ENCODE measurements at regions not wholly inside any gene's neighbourhood (a gene's known extent, or its start where the extent isn't known, plus 50 kb on each side); places are given as distances from the start of the nearest gene placed in this dataset.

DNA sequence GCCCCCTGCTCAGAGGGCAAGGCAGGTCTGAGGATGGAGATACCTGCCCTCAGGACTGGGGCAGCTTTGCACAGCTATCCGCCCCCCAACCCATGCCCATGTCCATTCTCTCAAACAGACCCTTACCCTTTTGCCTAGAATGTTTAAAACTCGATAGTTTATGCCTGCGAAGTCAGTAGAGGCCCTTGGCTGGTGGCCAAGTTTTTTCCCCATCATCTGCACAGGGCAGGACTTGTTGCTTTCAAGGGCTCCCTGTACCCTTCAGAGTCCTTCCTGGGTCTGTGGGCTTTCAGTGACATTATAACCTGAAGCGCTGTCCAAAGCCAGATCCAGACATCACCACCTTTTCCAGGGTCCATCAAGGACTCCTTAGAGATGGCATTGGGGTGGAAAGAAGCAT lies 148.7 kb upstream of the ZNF644 start:
- no peak for DNase-seq (ENCODE audit: low spot score in 2 of 2)
- peaks cover 9% of the 10 kb centered on the region for H3K4me1 Mint-ChIP-seq

DNA sequence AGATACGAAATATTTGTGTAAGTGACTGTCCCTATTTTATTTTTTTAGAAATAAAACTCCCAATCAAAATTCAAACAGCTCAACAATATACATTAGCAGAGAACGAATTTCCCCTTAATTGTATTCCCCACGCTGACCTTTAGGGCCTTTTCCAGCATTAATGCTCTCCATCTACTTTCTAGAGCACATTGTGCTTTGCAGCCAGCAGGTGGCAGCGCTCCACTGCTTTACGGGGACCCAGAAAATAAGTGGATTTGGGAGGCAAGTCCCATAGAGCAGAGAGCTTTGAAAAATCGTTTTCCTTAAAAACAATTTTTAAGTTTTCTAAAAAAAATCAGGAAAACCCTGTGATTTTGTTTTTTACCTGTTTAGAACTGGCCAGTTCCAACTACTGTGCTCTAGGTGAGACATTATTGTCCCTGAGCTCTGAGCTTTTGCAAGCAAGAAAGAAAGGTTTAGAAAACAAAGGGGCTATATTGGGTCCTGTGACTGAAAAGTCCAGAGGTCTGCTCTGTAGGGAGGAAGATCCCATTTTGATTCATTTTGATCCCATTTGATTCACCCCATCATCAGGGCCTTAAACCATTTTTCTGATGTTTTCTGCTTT lies 144.4 kb upstream of the ZNF644 start:
- peaks cover 10% of the 10 kb centered on the region for H3K4me1 Mint-ChIP-seq
- no peaks in the 10 kb centered on the region for H3K9me3 Mint-ChIP-seq
- H3K4me3 Mint-ChIP-seq, result no peak overlapping the region
- H3K27ac Mint-ChIP-seq (ENCODE audit: low read depth), result no peak overlapping the region
- DNase-seq (ENCODE audit: low spot score in 2 of 2) (no peak), ATAC-seq (replicated peaks; ENCODE audit: extremely low read depth, poor library complexity, severe bottlenecking) (peak; percentile 56)
- H3K36me3 Mint-ChIP-seq (ENCODE audit: insufficient read depth), result peaks cover 2% of the 10 kb centered on the region
- H3K27me3 Mint-ChIP-seq, result peaks cover 2% of the 10 kb centered on the region

More for the DNA sequence above, 148.7 kb upstream of the ZNF644 start:
- H3K27me3 Mint-ChIP-seq, result peaks cover 44% of the 10 kb centered on the region
- H3K27ac Mint-ChIP-seq (ENCODE audit: low read depth), result no peak overlapping the region
- no peak for ATAC-seq (replicated peaks; ENCODE audit: extremely low read depth, poor library complexity, severe bottlenecking)
- H3K36me3 Mint-ChIP-seq (ENCODE audit: insufficient read depth), result peaks cover 2% of the 10 kb centered on the region
- no peak overlapping the region for H3K4me3 Mint-ChIP-seq
- no peaks in the 10 kb centered on the region for H3K9me3 Mint-ChIP-seq

DNA sequence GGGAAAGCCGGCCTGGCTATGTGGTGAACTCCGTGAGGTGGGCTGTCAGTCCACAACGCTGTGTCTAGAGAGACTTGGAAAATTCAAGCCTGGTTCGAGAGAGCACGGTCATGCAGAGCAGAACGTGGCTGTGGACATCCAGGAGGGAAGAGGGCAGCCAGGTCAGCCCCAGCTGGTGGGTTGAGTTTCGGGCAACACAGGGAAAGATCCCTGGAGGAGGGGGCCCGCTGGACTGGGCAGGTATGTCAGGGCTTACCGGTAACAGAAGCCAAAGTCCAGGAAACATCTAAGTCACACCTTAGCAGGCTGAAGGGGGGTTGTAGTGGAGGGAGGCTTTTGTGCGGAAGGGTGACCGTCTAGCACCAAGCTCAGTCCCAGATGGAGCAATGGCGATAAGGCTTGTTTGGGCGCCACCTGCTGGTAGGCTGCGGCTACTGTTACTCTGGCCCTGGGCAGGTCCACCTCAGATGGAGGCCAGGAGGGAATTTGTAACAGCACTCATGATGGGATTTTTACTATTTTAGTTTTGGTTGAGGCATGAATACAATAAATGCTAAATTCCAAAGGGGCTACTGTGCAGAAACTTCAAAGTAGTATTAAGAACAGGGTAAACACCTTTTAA lies 143.3 kb upstream of the ZNF644 start:
- Mint-ChIP-seq H3K27me3 (no peaks in the 10 kb centered on the region), H3K27ac (ENCODE audit: low read depth) (peak overlapping the region; percentile 74), H3K4me3 (no peak overlapping the region)

DNA sequence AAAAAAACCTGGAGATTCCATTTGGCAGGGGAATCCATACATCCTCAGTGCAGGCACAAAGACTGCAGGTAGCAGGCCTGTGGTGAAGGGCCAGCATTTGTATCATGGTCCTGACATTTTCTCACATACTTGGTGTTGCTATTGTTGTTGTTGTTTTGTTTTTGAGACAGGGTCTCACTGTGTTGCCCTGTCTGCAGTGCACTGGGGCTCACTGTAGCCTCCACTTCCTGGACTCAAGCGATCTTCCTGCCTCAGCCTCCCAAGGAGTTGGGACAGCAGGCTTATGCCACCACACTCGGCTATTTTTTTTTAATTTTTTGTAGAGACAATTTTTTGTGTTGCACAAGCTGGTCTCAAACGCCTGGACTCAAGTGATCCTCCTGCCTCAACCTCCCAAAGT lies 140.8 kb upstream of the ZNF644 start:
- H3K4me3 Mint-ChIP-seq, result no peak overlapping the region
- ATAC-seq (replicated peaks; ENCODE audit: extremely low read depth, poor library complexity, severe bottlenecking) (no peak), DNase-seq (ENCODE audit: low spot score in 2 of 2) (no peak)
- peaks cover 2% of the 10 kb centered on the region for H3K36me3 Mint-ChIP-seq (ENCODE audit: insufficient read depth)
- H3K9me3 Mint-ChIP-seq, result no peaks in the 10 kb centered on the region
- peaks cover 10% of the 10 kb centered on the region for H3K4me1 Mint-ChIP-seq
- H3K27me3 Mint-ChIP-seq, result no peaks in the 10 kb centered on the region
- H3K27ac Mint-ChIP-seq (ENCODE audit: low read depth), result no peak overlapping the region

More for the DNA sequence above, 143.3 kb upstream of the ZNF644 start:
- peak; percentile 82 for ATAC-seq (replicated peaks; ENCODE audit: extremely low read depth, poor library complexity, severe bottlenecking)
- DNase-seq (ENCODE audit: low spot score in 2 of 2), result peak; percentile 43 to 55
- H3K9me3 Mint-ChIP-seq, result no peaks in the 10 kb centered on the region
- peaks cover 10% of the 10 kb centered on the region for H3K4me1 Mint-ChIP-seq
- H3K36me3 Mint-ChIP-seq (ENCODE audit: insufficient read depth), result peaks cover 2% of the 10 kb centered on the region

DNA sequence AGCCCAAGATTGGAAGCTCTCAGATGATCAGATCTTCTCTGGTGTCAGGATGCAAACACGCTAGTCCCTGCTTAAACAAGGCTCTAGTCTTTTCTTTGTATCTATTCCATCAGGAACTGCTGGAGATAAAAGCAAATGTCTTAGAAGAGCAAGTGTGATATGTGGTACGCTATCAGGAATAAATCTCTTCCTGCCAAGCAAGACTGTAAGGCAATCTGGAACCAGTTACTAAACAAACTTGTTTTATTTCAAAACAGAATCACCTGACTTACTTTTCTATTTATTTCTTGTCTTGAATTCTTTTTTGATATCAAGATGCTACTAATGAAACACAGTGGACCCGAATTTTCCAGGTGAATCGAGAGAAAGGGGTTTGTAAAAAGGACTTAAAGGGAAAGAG lies 139.9 kb upstream of the ZNF644 start:
- Mint-ChIP-seq H3K9me3 (no peaks in the 10 kb centered on the region), H3K4me1 (peaks cover 10% of the 10 kb centered on the region), H3K4me3 (no peak overlapping the region), H3K27ac (ENCODE audit: low read depth) (no peak overlapping the region), H3K27me3 (no peaks in the 10 kb centered on the region), H3K36me3 (ENCODE audit: insufficient read depth) (peaks cover 2% of the 10 kb centered on the region)
- DNase-seq (ENCODE audit: low spot score in 2 of 2) (no peak), ATAC-seq (replicated peaks; ENCODE audit: extremely low read depth, poor library complexity, severe bottlenecking) (no peak)

DNA sequence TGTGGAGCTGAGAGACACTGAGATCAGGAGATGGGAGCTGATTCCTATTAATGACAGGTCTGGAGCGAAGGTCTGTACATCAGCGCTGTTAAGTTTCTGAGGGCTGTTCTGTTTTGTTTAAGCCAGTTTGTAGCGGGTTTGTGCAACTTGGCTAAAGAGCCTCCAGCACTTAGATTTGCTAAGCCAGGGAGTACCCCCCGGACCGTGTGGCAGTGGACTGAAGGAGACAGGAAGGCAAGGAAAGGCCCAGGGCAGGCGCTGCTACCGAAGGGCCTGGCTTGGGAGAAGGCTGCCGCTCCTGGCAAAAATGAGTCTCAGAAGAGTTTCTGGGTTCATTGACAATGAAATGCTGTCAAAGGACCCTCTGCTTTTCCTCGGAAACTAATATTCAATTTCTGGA lies 139.3 kb upstream of the ZNF644 start:
- DNase-seq (ENCODE audit: low spot score in 2 of 2) (no peak), ATAC-seq (replicated peaks; ENCODE audit: extremely low read depth, poor library complexity, severe bottlenecking) (no peak)
- H3K27me3 Mint-ChIP-seq, result no peaks in the 10 kb centered on the region
- H3K36me3 Mint-ChIP-seq (ENCODE audit: insufficient read depth), result peaks cover 2% of the 10 kb centered on the region
- H3K27ac Mint-ChIP-seq (ENCODE audit: low read depth), result no peak overlapping the region
- no peaks in the 10 kb centered on the region for H3K9me3 Mint-ChIP-seq
- H3K4me1 Mint-ChIP-seq, result peaks cover 10% of the 10 kb centered on the region
- H3K4me3 Mint-ChIP-seq, result no peak overlapping the region

DNA sequence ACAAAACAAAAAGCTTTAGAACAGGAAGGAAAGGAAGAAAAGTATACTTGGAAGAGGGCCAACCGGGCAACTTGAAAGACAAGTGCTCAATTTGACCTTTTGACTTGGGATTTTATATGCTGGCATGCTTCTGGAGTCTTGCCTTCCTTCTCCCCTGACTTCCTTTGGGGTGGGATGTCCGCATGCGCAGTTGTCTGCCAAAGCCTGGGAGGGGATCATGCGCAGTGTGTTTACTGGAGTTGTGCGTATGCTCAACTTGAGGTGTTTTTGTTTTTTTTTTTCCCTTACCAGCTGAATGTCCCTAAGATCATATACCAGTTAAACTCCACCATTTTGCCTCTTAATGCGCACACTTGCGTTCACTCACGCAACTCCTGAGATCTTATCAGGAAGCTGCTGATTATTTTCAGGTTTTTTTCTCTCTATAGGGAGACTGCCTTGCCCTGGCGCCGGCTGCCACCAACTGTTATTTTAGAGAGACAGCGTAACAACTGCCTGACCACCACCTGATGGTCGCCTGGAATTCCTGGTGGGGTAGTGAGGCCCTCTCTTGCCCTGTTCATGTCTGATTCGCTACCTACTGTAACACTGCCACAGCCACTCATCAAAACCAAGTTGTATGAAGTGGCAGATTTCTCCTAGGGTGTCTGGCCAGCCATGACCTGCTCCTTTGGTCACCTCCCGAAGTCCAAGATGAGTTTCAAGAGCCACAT lies 138.7 kb upstream of the ZNF644 start:
- ATAC-seq (replicated peaks; ENCODE audit: extremely low read depth, poor library complexity, severe bottlenecking) (no peak), DNase-seq (ENCODE audit: low spot score in 2 of 2) (no peak)
- no peaks in the 10 kb centered on the region for H3K27me3 Mint-ChIP-seq
- no peak overlapping the region for H3K4me3 Mint-ChIP-seq
- no peak overlapping the region for H3K27ac Mint-ChIP-seq (ENCODE audit: low read depth)
- H3K36me3 Mint-ChIP-seq (ENCODE audit: insufficient read depth), result no peaks in the 10 kb centered on the region
- H3K9me3 Mint-ChIP-seq, result no peaks in the 10 kb centered on the region
- peaks cover 7% of the 10 kb centered on the region for H3K4me1 Mint-ChIP-seq

DNA sequence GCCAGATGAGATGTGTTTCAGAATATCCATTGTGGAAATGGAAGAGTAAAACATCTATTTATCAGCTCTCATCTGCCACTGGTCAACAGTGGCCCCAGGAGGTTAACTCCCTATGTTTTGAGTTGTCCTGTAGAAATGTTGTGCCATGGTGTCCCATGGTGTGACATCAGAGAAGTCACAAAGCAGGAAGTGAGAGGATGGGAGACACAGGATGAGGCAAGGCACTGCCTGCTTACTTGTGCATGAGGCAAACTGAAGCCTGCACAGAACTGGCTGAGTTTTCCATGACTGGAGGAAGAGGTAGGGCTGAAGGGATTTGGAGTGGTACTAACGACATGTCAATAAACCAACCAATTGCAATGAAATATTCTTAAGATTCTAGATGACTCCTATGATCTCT lies 131.5 kb upstream of the ZNF644 start:
- H3K4me3 Mint-ChIP-seq, result no peak overlapping the region
- H3K4me1 Mint-ChIP-seq, result no peaks in the 10 kb centered on the region
- peaks cover 14% of the 10 kb centered on the region for H3K27me3 Mint-ChIP-seq
- no peak overlapping the region for H3K27ac Mint-ChIP-seq (ENCODE audit: low read depth)
- no peak for ATAC-seq (replicated peaks; ENCODE audit: extremely low read depth, poor library complexity, severe bottlenecking)
- H3K9me3 Mint-ChIP-seq, result no peaks in the 10 kb centered on the region
- no peak for DNase-seq (ENCODE audit: low spot score in 2 of 2)
- no peaks in the 10 kb centered on the region for H3K36me3 Mint-ChIP-seq (ENCODE audit: insufficient read depth)

DNA sequence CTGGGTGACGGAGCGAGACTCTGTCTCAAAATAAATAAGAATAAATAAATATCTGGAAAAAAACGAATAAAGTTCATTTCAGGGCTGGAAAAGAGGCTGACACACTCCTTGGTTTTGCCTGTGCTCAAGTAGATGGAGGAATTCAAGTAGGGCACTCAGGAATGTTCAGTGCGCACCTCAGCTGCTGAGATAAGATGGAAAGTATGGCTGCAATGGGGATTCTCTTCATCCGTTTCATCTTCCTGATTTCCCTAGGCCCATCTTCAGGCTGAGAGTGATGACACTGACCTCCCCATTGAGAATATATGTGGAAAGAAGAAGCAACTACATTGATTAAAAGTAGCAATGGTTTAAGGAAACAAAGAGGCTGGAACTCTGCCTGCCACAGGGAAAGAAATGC lies 130.5 kb upstream of the ZNF644 start:
- ATAC-seq (replicated peaks; ENCODE audit: extremely low read depth, poor library complexity, severe bottlenecking) (no peak), DNase-seq (ENCODE audit: low spot score in 2 of 2) (no peak)
- Mint-ChIP-seq H3K27me3 (peaks cover 14% of the 10 kb centered on the region), H3K36me3 (ENCODE audit: insufficient read depth) (no peaks in the 10 kb centered on the region), H3K4me1 (no peaks in the 10 kb centered on the region), H3K4me3 (no peak overlapping the region), H3K9me3 (no peaks in the 10 kb centered on the region), H3K27ac (ENCODE audit: low read depth) (no peak overlapping the region)

DNA sequence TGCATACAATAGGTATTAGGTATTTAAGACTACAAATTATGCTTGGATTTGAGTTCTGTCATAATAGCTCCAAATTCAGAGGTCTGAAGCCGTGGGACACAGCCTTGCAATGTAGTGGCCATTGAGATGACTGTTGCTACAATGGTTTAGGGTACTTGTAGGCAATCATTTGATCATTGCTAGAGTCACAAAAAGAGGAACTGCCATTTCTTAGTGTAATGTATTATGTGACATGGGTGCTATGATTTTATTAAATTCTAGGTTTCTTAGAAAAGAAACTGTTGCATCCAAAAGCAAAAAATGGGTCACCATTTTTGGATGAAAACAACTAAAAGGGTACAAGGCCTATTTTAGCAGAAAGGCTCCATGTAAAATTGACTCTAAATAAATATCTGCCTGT lies 129.9 kb upstream of the ZNF644 start:
- H3K4me3 Mint-ChIP-seq, result no peak overlapping the region
- H3K4me1 Mint-ChIP-seq, result no peaks in the 10 kb centered on the region
- ATAC-seq (replicated peaks; ENCODE audit: extremely low read depth, poor library complexity, severe bottlenecking) (no peak), DNase-seq (ENCODE audit: low spot score in 2 of 2) (no peak)
- H3K36me3 Mint-ChIP-seq (ENCODE audit: insufficient read depth), result no peaks in the 10 kb centered on the region
- peaks cover 14% of the 10 kb centered on the region for H3K27me3 Mint-ChIP-seq
- H3K9me3 Mint-ChIP-seq, result no peaks in the 10 kb centered on the region
- H3K27ac Mint-ChIP-seq (ENCODE audit: low read depth), result no peak overlapping the region

DNA sequence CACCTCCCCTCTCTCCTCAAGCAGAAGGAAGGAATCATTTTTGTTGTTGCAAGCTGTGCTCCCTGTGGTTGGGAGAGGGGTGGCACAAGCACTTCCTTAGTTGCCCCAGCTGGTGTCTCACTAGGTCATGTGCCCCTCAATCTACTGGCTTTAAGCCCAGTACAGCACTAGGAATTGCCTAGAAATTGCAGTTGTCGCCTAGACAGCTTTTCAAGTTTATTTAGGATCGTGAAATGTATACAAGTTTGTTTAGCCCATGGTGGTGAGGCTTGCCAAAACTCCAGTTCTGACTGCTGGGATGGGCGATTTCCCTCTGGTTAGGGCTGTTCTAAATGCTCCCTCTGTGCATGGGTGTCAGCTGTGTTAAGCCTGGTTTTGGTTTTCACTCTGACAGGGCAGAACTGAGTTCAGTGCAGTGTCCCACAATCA lies 126.8 kb upstream of the ZNF644 start:
- ATAC-seq (replicated peaks; ENCODE audit: extremely low read depth, poor library complexity, severe bottlenecking), result no peak
- H3K36me3 Mint-ChIP-seq (ENCODE audit: insufficient read depth), result no peaks in the 10 kb centered on the region
- H3K4me3 Mint-ChIP-seq, result no peak overlapping the region
- no peak overlapping the region for H3K27ac Mint-ChIP-seq (ENCODE audit: low read depth)
- H3K9me3 Mint-ChIP-seq, result no peaks in the 10 kb centered on the region
- H3K27me3 Mint-ChIP-seq, result peaks cover 7% of the 10 kb centered on the region
- no peaks in the 10 kb centered on the region for H3K4me1 Mint-ChIP-seq
- no peak for DNase-seq (ENCODE audit: low spot score in 2 of 2)

DNA sequence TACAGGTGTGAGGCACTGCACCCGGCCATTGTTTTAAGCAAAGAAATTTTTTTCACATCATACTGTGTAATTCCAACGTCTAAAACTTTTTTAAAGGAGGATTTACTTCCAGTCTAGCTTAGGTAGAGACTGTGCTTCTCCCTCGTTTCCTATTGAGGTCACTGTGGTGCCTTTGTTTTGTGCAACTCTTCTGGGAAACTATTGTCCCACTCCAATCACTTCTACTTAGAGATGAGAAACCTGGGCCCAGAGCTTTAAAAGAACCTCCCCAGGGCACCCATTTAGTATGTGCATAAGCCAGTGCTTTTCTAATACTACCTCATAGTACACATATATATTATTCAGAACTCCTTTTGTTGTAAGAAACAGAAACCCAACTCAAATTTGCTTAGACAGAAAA lies 120.0 kb upstream of the ZNF644 start:
- Mint-ChIP-seq H3K4me3 (no peak overlapping the region), H3K27me3 (no peaks in the 10 kb centered on the region), H3K27ac (ENCODE audit: low read depth) (no peak overlapping the region), H3K4me1 (no peaks in the 10 kb centered on the region), H3K36me3 (ENCODE audit: insufficient read depth) (no peaks in the 10 kb centered on the region), H3K9me3 (no peaks in the 10 kb centered on the region)
- ATAC-seq (replicated peaks; ENCODE audit: extremely low read depth, poor library complexity, severe bottlenecking) (no peak), DNase-seq (ENCODE audit: low spot score in 2 of 2) (no peak)

DNA sequence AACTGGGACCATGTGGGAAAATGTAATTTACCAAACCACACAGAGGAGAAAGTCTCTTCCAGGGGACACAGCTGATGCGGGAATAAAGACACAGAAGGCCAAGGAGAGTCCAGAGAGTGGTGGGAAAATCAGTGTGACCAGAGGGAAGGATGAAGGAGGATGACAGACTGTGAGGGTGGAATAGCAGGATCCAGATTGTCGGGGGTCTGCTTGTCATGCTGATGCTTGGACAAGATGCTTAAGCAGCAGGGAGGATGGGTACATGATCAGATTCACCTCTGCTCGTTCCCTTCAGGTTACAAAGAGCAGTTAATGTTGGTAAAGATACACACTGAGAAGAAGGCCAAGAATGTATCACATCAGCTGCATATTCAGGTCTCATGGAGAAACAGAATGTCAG lies 117.1 kb upstream of the ZNF644 start:
- no peaks in the 10 kb centered on the region for H3K27me3 Mint-ChIP-seq
- ATAC-seq (replicated peaks; ENCODE audit: extremely low read depth, poor library complexity, severe bottlenecking), result no peak
- H3K4me3 Mint-ChIP-seq, result no peak overlapping the region
- H3K9me3 Mint-ChIP-seq, result no peaks in the 10 kb centered on the region
- DNase-seq (ENCODE audit: low spot score in 2 of 2), result no peak
- H3K27ac Mint-ChIP-seq (ENCODE audit: low read depth), result no peak overlapping the region
- H3K4me1 Mint-ChIP-seq, result peaks cover 11% of the 10 kb centered on the region
- H3K36me3 Mint-ChIP-seq (ENCODE audit: insufficient read depth), result no peaks in the 10 kb centered on the region

Measured in central memory CD8-positive, alpha-beta T cell (primary cell).